ENCODE measurements at regions not wholly inside any gene's neighbourhood (a gene's known extent, or its start where the extent isn't known, plus 50 kb on each side); places are given as distances from the start of the nearest gene placed in this dataset.

DNA sequence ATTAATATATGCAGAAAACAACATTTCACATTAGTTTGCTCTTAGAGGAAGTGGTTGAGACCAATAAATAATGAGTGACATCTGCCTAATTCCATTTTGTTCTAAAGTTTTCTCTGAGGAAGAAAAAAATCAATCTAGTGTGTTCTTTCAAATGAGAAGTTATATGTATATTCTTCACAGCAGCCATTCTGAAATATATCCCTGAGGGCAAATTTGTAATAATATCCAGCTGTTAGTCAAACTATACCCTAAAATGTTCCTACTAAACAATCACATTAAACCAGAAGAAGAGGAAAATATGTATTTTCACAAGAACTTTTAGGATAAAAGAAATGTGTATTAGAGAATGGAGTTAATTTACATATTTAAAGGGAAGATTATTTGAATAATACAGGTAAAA, 375.1 kb upstream of the CDH19 start:
- Histone ChIP-seq H3K27me3 (ENCODE audit: low read length) (no peaks in the 10 kb centered on the region), H3K36me3 (ENCODE audit: low read length) (no peaks in the 10 kb centered on the region), H4K20me1 (ENCODE audit: low read depth, low read length) (no peaks in the 10 kb centered on the region), H3K79me2 (ENCODE audit: insufficient read depth, low read length) (no peaks in the 10 kb centered on the region), H3K4me2 (ENCODE audit: low read depth, low read length, poor library complexity, severe bottlenecking) (no peak overlapping the region), H3K27ac (ENCODE audit: low read depth, low read length) (no peak overlapping the region), H3K9me3 (ENCODE audit: insufficient read depth, low read length) (no peaks in the 10 kb centered on the region), H3K9me2 (replicated peaks; ENCODE audit: insufficient read depth, low read length) (no peaks in the 10 kb centered on the region), H3K9ac (ENCODE audit: low read length) (no peak overlapping the region), H3K4me3 (ENCODE audit: insufficient read depth, low read length, poor library complexity, severe bottlenecking) (no peak overlapping the region), H3F3A (ENCODE audit: insufficient read depth) (no peaks in the 10 kb centered on the region), H2AFZ (ENCODE audit: low read depth, low read length, severe bottlenecking) (no peak overlapping the region)
- no peak for TF ChIP-seq EZH2phosphoT487 (conservative IDR thresholded peaks at IDR 0.05; ENCODE audit: low read length)
- TF ChIP-seq, protein P1, sequence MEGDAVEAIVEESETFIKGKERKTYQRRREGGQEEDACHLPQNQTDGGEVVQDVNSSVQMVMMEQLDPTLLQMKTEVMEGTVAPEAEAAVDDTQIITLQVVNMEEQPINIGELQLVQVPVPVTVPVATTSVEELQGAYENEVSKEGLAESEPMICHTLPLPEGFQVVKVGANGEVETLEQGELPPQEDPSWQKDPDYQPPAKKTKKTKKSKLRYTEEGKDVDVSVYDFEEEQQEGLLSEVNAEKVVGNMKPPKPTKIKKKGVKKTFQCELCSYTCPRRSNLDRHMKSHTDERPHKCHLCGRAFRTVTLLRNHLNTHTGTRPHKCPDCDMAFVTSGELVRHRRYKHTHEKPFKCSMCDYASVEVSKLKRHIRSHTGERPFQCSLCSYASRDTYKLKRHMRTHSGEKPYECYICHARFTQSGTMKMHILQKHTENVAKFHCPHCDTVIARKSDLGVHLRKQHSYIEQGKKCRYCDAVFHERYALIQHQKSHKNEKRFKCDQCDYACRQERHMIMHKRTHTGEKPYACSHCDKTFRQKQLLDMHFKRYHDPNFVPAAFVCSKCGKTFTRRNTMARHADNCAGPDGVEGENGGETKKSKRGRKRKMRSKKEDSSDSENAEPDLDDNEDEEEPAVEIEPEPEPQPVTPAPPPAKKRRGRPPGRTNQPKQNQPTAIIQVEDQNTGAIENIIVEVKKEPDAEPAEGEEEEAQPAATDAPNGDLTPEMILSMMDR (IDR thresholded peaks at IDR 0.05; ENCODE audit: insufficient read depth, low read length, poor library complexity, severe bottlenecking): no peak

DNA sequence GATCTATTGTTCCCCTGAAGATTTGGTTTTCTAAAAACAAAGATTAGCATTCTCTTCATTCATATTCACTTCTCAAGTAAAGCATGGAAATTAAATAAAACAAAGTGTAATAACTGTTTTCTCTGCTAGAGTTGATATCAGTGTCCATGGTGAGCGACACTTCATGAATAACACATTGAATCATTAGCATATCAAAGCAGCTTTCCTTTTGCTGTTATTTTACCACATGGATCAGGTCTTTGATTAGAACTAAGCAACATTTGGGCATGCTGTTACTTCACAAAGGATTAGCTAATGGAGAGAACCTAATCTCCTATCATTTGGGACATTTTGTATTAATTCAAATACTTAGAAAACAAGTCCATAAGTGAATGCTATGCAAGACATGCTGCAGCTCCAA, 368.8 kb upstream of the CDH19 start:
- Histone ChIP-seq H3K4me2 (ENCODE audit: low read depth, low read length, poor library complexity, severe bottlenecking) (no peak overlapping the region), H2AFZ (ENCODE audit: low read depth, low read length, severe bottlenecking) (no peak overlapping the region), H3K9ac (ENCODE audit: low read length) (no peak overlapping the region), H3K27ac (ENCODE audit: low read depth, low read length) (no peak overlapping the region), H3K36me3 (ENCODE audit: low read length) (no peaks in the 10 kb centered on the region), H3K9me3 (ENCODE audit: insufficient read depth, low read length) (no peaks in the 10 kb centered on the region), H4K20me1 (ENCODE audit: low read depth, low read length) (no peaks in the 10 kb centered on the region), H3K4me3 (ENCODE audit: insufficient read depth, low read length, poor library complexity, severe bottlenecking) (no peak overlapping the region), H3K9me2 (replicated peaks; ENCODE audit: insufficient read depth, low read length) (no peaks in the 10 kb centered on the region), H3K79me2 (ENCODE audit: insufficient read depth, low read length) (no peaks in the 10 kb centered on the region), H3F3A (ENCODE audit: insufficient read depth) (no peaks in the 10 kb centered on the region), H3K27me3 (ENCODE audit: low read length) (no peaks in the 10 kb centered on the region)
- TF ChIP-seq, protein P1 (IDR thresholded peaks at IDR 0.05; ENCODE audit: insufficient read depth, low read length, poor library complexity, severe bottlenecking): no peak
- TF ChIP-seq EZH2phosphoT487 (conservative IDR thresholded peaks at IDR 0.05; ENCODE audit: low read length): no peak

DNA sequence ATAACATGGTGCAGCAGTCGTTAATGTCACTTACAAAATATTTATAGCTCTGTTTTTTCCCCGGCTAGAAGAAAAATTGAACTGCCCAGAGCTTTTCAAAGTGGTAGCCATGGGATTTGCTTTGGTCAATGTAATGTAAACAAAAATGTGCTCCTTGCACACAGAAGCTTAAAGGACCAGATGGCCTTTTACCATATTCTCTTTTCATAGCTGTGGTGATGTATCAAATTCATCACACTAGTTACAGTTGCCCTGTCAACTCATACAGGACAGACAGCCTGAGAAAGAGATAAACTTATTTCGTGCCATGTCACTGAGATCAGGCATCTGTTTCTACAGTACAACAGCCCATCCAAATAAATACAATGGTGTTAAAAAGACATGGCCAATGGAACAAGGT, 368.1 kb upstream of the CDH19 start:
- Histone ChIP-seq H3K79me2 (ENCODE audit: insufficient read depth, low read length) (no peaks in the 10 kb centered on the region), H3K4me2 (ENCODE audit: low read depth, low read length, poor library complexity, severe bottlenecking) (no peak overlapping the region), H3K36me3 (ENCODE audit: low read length) (no peaks in the 10 kb centered on the region), H3K4me3 (ENCODE audit: insufficient read depth, low read length, poor library complexity, severe bottlenecking) (no peak overlapping the region), H3K27me3 (ENCODE audit: low read length) (no peaks in the 10 kb centered on the region), H3F3A (ENCODE audit: insufficient read depth) (no peaks in the 10 kb centered on the region), H3K9me2 (replicated peaks; ENCODE audit: insufficient read depth, low read length) (no peaks in the 10 kb centered on the region), H3K9me3 (ENCODE audit: insufficient read depth, low read length) (no peaks in the 10 kb centered on the region), H3K9ac (ENCODE audit: low read length) (no peak overlapping the region), H4K20me1 (ENCODE audit: low read depth, low read length) (no peaks in the 10 kb centered on the region), H2AFZ (ENCODE audit: low read depth, low read length, severe bottlenecking) (no peak overlapping the region), H3K27ac (ENCODE audit: low read depth, low read length) (no peak overlapping the region)
- TF ChIP-seq, protein P1 (IDR thresholded peaks at IDR 0.05; ENCODE audit: insufficient read depth, low read length, poor library complexity, severe bottlenecking): no peak
- no peak for TF ChIP-seq EZH2phosphoT487 (conservative IDR thresholded peaks at IDR 0.05; ENCODE audit: low read length)

DNA sequence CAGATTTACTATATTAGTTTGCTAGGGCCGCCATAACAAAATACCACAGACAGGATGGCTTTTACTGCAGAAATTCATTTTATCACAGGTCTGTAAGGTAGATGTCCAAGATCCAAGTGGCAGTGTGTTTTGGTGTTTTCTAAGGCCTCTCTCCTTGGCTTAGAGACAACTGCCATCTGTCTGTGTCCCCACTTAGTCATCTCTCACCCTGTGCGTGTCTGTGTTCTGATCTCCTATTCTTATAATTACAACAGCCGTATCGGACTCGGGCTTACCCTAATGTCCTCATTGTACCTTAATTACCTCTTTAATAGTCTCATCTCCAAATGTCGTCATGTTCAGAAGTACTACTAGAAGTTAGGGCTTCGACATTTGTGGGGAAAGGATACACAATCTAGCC, 362.3 kb upstream of the CDH19 start:
- H2AFZ ChIP-seq (ENCODE audit: low read depth, low read length, severe bottlenecking): no peak overlapping the region
- H3K4me3 ChIP-seq (ENCODE audit: insufficient read depth, low read length, poor library complexity, severe bottlenecking): no peak overlapping the region
- no peaks in the 10 kb centered on the region for H3K9me3 ChIP-seq (ENCODE audit: insufficient read depth, low read length)
- TF ChIP-seq, protein P1 (IDR thresholded peaks at IDR 0.05; ENCODE audit: insufficient read depth, low read length, poor library complexity, severe bottlenecking): no peak
- TF ChIP-seq EZH2phosphoT487 (conservative IDR thresholded peaks at IDR 0.05; ENCODE audit: low read length): no peak
- no peaks in the 10 kb centered on the region for H3F3A ChIP-seq (ENCODE audit: insufficient read depth)
- H3K9ac ChIP-seq (ENCODE audit: low read length): no peak overlapping the region
- H3K36me3 ChIP-seq (ENCODE audit: low read length): no peaks in the 10 kb centered on the region
- no peaks in the 10 kb centered on the region for H4K20me1 ChIP-seq (ENCODE audit: low read depth, low read length)
- no peaks in the 10 kb centered on the region for H3K9me2 ChIP-seq (replicated peaks; ENCODE audit: insufficient read depth, low read length)
- H3K4me2 ChIP-seq (ENCODE audit: low read depth, low read length, poor library complexity, severe bottlenecking): no peak overlapping the region
- H3K79me2 ChIP-seq (ENCODE audit: insufficient read depth, low read length): no peaks in the 10 kb centered on the region
- no peak overlapping the region for H3K27ac ChIP-seq (ENCODE audit: low read depth, low read length)
- H3K27me3 ChIP-seq (ENCODE audit: low read length): no peaks in the 10 kb centered on the region

All from SU-DHL-6 (cell line).